Astrocyte (in vitro differentiated cells and primary cell): ENCODE measurements at regions not wholly inside any gene's neighbourhood (a gene's known extent, or its start where the extent isn't known, plus 50 kb on each side); places are given as distances from the start of the nearest gene placed in this dataset.

Experiments
- CTCF ChIP-seq: IDR thresholded peaks from 2 replicates; pipeline ENCODE4 v1.5.1; 2011; ENCODE audit warnings: low read depth, mild to moderate bottlenecking, inconsistent platforms, low read length, moderate library complexity; ENCODE audit not compliant: insufficient read depth
- EZH2 ChIP-seq: IDR thresholded peaks from 2 replicates; pipeline ENCODE4 v1.6.1; 2012; ENCODE audit warnings: mild to moderate bottlenecking, low read length, inconsistent platforms; ENCODE audit not compliant: insufficient read depth

GRCh38 chr15:97672586-97672985 lies 287.9 kb upstream of the ARRDC4 start:
- TF ChIP-seq CTCF (no peak), EZH2 (no peak)
